ENCODE measurements at regions not wholly inside any gene's neighbourhood (a gene's known extent, or its start where the extent isn't known, plus 50 kb on each side); places are given as distances from the start of the nearest gene placed in this dataset.

DNA sequence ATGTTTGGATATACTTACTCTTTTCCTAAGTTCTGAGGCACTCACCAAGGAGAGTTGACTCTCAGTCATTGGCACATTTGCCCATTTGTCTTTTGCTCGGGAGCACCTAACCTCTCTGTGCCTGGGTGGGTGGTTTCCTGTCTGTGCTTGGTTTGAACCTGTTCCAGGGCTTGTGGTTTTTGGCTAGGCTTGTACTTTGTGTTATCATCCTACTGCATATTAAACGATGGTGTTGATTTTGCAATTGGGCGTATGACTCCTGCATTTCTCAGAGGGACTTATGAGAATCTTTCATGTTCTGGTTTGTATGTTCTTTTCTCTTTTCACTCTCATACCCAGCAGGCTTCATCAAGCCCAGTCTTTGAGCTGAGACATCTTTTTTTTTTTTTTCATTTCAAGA, 161.7 kb downstream of the BTC start:
- Mint-ChIP-seq H3K36me3 (no peaks in the 10 kb centered on the region), H3K27me3 (peaks cover 0 to 2% of the 10 kb centered on the region in 2 donors), H3K4me3 (peak overlapping the region in 6 of 8 donors; percentile 37 to 81 (median 56)), H3K27ac (peak overlapping the region in 3 of 7 donors; percentile 42 to 48 (median 48)), H3K9me3 (peaks cover 0 to 3% (median 0%) of the 10 kb centered on the region in 8 donors), H3K4me1 (peaks cover 8 to 29% (median 17%) of the 10 kb centered on the region in 4 donors)
- ChIA-PET POLR2A (ENCODE audit: partially characterized antibody) (no interaction called here), CTCF (ENCODE audit: partially characterized antibody) (no interaction called here)
- Histone ChIP-seq H3K27me3 (ENCODE audit: insufficient read depth, low read length) (no peaks in the 10 kb centered on the region), H3K9me3 (ENCODE audit: control insufficient read depth in 1 of 2, low read length in 2 of 2) (no peaks in the 10 kb centered on the region), H3K36me3 (ENCODE audit: insufficient read depth, low read length) (no peaks in the 10 kb centered on the region), H3K27ac (ENCODE audit: low read depth, low read length) (no peak overlapping the region), H3K4me1 (ENCODE audit: insufficient read depth, low read length) (peaks cover 15% of the 10 kb centered on the region), H3K4me3 (ENCODE audit: low read length in 2 of 2) (no peak overlapping the region)
- intact Hi-C loops (cut with micrococcal nuclease): no loop called here
- DNase-seq: peak; percentile 16 to 67 (median 42)

GRCh38 chr4:74635074-74635473, 159.2 kb downstream of the BTC start:
- H3K27ac ChIP-seq (ENCODE audit: low read depth, low read length): no peak overlapping the region
- Mint-ChIP-seq H3K27me3 (peaks cover 0 to 4% of the 10 kb centered on the region in 2 donors), H3K4me3 (no peak overlapping the region), H3K9me3 (peaks cover 0 to 3% (median 0%) of the 10 kb centered on the region in 8 donors), H3K27ac (no peak overlapping the region), H3K4me1 (peaks cover 7 to 24% (median 15%) of the 10 kb centered on the region in 4 donors), H3K36me3 (no peaks in the 10 kb centered on the region)
- no peaks in the 10 kb centered on the region for H3K27me3 ChIP-seq (ENCODE audit: insufficient read depth, low read length)
- intact Hi-C loops (cut with micrococcal nuclease): no loop called here
- no peaks in the 10 kb centered on the region for H3K36me3 ChIP-seq (ENCODE audit: insufficient read depth, low read length)
- no peaks in the 10 kb centered on the region for H3K9me3 ChIP-seq (ENCODE audit: control insufficient read depth in 1 of 2, low read length in 2 of 2)
- peaks cover 15% of the 10 kb centered on the region for H3K4me1 ChIP-seq (ENCODE audit: insufficient read depth, low read length)
- ChIA-PET CTCF (ENCODE audit: partially characterized antibody) (interaction anchor here (1.4 kb wide), 1 partner anchor 10 kb away, joined by 4 read pairs; no protein-coding TSS in a partner anchor), POLR2A (ENCODE audit: partially characterized antibody) (no interaction called here)
- H3K4me3 ChIP-seq (ENCODE audit: low read length in 2 of 2): no peak overlapping the region
- no peak for DNase-seq

DNA sequence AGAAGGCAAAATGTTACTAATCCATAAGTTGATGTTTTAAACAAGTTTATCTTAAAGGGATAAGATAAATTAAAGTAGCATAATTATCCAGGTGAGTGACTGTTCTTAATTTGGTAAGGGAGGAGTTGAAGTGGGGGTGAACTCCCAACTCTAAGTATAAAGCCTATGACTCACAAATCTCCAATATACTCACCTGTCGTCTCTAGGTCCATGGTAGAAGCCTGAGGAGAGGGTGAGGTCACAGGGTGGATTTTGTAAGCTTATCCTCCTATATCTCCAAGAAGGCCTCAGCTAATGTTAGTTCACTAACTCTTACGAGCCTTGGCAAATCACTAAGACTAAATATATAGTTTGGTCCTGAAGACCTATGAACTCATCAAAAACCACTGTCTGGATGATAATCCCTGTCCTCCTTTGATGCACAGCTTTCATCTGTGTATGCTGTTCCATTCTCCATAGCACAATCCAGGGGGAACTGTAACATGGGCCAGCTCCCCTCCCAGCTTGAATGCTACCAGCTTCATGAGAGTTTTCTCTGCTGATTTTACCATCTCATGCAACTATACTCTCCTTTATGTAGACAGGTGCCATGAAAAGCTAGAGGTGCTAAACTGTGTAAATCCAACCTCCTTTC, 158.7 kb downstream of the BTC start:
- no peak for DNase-seq
- ChIA-PET POLR2A (ENCODE audit: partially characterized antibody) (no interaction called here), CTCF (ENCODE audit: partially characterized antibody) (interaction anchor here (0.9 to 1.4 kb wide), 2 partner anchors 10 to 259 kb away, joined by 4 read pairs; no protein-coding TSS in a partner anchor)
- no peaks in the 10 kb centered on the region for H3K27me3 ChIP-seq (ENCODE audit: insufficient read depth, low read length)
- H3K4me3 ChIP-seq (ENCODE audit: low read length in 2 of 2): no peak overlapping the region
- peaks cover 7 to 24% (median 12%) of the 10 kb centered on the region in 4 donors for H3K4me1 Mint-ChIP-seq
- no peaks in the 10 kb centered on the region for H3K36me3 Mint-ChIP-seq
- H3K36me3 ChIP-seq (ENCODE audit: insufficient read depth, low read length): no peaks in the 10 kb centered on the region
- H3K27me3 Mint-ChIP-seq: peaks cover 0 to 8% of the 10 kb centered on the region in 2 donors
- intact Hi-C loops (cut with micrococcal nuclease): no loop called here
- H3K9me3 ChIP-seq (ENCODE audit: control insufficient read depth in 1 of 2, low read length in 2 of 2): no peaks in the 10 kb centered on the region
- peaks cover 0 to 3% (median 0%) of the 10 kb centered on the region in 8 donors for H3K9me3 Mint-ChIP-seq
- no peak overlapping the region for H3K27ac Mint-ChIP-seq
- H3K4me1 ChIP-seq (ENCODE audit: insufficient read depth, low read length): peaks cover 15% of the 10 kb centered on the region
- no peak overlapping the region for H3K27ac ChIP-seq (ENCODE audit: low read depth, low read length)
- H3K4me3 Mint-ChIP-seq: no peak overlapping the region

GRCh38 chr4:74638001-74638400, 156.3 kb downstream of the BTC start:
- Mint-ChIP-seq H3K9me3 (peaks cover 0 to 3% (median 0%) of the 10 kb centered on the region in 8 donors), H3K36me3 (no peaks in the 10 kb centered on the region), H3K4me3 (no peak overlapping the region), H3K4me1 (peaks cover 3 to 10% (median 5%) of the 10 kb centered on the region in 4 donors), H3K27ac (no peak overlapping the region), H3K27me3 (peaks cover 2 to 10% of the 10 kb centered on the region in 2 donors)
- intact Hi-C loops (cut with micrococcal nuclease): no loop called here
- no peak for DNase-seq
- no peaks in the 10 kb centered on the region for H3K9me3 ChIP-seq (ENCODE audit: control insufficient read depth in 1 of 2, low read length in 2 of 2)
- no peak overlapping the region for H3K27ac ChIP-seq (ENCODE audit: low read depth, low read length)
- no peaks in the 10 kb centered on the region for H3K27me3 ChIP-seq (ENCODE audit: insufficient read depth, low read length)
- peaks cover 6% of the 10 kb centered on the region for H3K4me1 ChIP-seq (ENCODE audit: insufficient read depth, low read length)
- no peak overlapping the region for H3K4me3 ChIP-seq (ENCODE audit: low read length in 2 of 2)
- no peaks in the 10 kb centered on the region for H3K36me3 ChIP-seq (ENCODE audit: insufficient read depth, low read length)
- ChIA-PET POLR2A (ENCODE audit: partially characterized antibody) (no interaction called here), CTCF (ENCODE audit: partially characterized antibody) (no interaction called here)

GRCh38 chr4:74638689-74639088, 155.6 kb downstream of the BTC start:
- ChIA-PET POLR2A (ENCODE audit: partially characterized antibody) (no interaction called here), CTCF (ENCODE audit: partially characterized antibody) (no interaction called here)
- Histone ChIP-seq H3K27me3 (ENCODE audit: insufficient read depth, low read length) (no peaks in the 10 kb centered on the region), H3K36me3 (ENCODE audit: insufficient read depth, low read length) (no peaks in the 10 kb centered on the region), H3K4me3 (ENCODE audit: low read length in 2 of 2) (no peak overlapping the region), H3K27ac (ENCODE audit: low read depth, low read length) (no peak overlapping the region), H3K9me3 (ENCODE audit: control insufficient read depth in 1 of 2, low read length in 2 of 2) (no peaks in the 10 kb centered on the region), H3K4me1 (ENCODE audit: insufficient read depth, low read length) (no peaks in the 10 kb centered on the region)
- no peak for DNase-seq
- H3K27ac Mint-ChIP-seq: no peak overlapping the region
- no peaks in the 10 kb centered on the region for H3K36me3 Mint-ChIP-seq
- H3K9me3 Mint-ChIP-seq: peaks cover 0 to 1% (median 0%) of the 10 kb centered on the region in 8 donors
- intact Hi-C loops (cut with micrococcal nuclease): no loop called here
- no peak overlapping the region for H3K4me3 Mint-ChIP-seq
- H3K4me1 Mint-ChIP-seq: peaks cover 0 to 3% (median 0%) of the 10 kb centered on the region in 4 donors
- peaks cover 2 to 10% of the 10 kb centered on the region in 2 donors for H3K27me3 Mint-ChIP-seq

DNA sequence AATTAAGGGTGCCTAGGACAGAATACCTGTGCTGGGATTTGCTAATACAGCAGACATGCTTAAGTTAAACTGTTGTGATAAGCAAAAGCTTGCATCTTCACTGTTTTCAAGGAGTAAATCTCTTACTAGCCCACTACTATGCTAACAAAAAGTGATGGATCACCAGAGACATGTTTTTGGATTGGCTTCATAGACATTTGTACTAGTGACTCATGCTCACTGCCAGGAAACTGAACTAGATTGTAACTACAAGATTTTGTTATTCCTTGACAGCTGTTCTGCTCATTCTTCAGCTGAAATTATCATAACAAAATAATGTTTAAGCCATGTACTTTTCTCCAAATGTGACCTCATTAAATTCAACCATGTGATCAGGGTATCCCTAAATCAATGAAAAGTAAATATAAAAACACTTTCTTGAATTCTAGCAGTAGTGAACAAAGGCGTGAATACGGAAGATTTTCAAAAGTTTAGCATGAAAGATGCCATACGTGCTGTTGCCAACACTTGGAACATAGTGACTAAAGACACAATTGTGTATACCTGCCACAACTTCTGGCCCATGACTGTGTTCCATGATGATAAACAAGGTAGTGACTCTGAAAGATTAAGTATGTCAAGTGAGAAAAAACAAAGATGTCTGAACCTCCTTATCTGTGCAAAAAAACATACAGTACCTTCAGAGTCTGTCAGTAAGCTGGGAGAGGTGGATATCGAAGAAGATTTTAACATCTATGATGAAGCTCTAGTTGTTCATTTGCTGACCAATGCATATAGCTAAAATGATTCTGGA, 154.0 kb downstream of the BTC start:
- intact Hi-C loops (cut with micrococcal nuclease): no loop called here
- Histone ChIP-seq H3K27ac (ENCODE audit: low read depth, low read length) (no peak overlapping the region), H3K4me1 (ENCODE audit: insufficient read depth, low read length) (no peaks in the 10 kb centered on the region), H3K4me3 (ENCODE audit: low read length in 2 of 2) (no peak overlapping the region), H3K9me3 (ENCODE audit: control insufficient read depth in 1 of 2, low read length in 2 of 2) (no peaks in the 10 kb centered on the region), H3K27me3 (ENCODE audit: insufficient read depth, low read length) (no peaks in the 10 kb centered on the region), H3K36me3 (ENCODE audit: insufficient read depth, low read length) (no peaks in the 10 kb centered on the region)
- Mint-ChIP-seq H3K36me3 (no peaks in the 10 kb centered on the region), H3K27me3 (peaks cover 2 to 10% of the 10 kb centered on the region in 2 donors), H3K4me3 (no peak overlapping the region), H3K27ac (no peak overlapping the region), H3K4me1 (no peaks in the 10 kb centered on the region), H3K9me3 (peaks cover 0 to 3% (median 0%) of the 10 kb centered on the region in 8 donors)
- no peak for DNase-seq
- ChIA-PET CTCF (ENCODE audit: partially characterized antibody) (no interaction called here), POLR2A (ENCODE audit: partially characterized antibody) (no interaction called here)

GRCh38 chr4:74642006-74642405, 152.3 kb downstream of the BTC start:
- POLR2A ChIA-PET (ENCODE audit: partially characterized antibody): no interaction called here
- no peaks in the 10 kb centered on the region for H3K36me3 Mint-ChIP-seq
- H3K4me1 ChIP-seq (ENCODE audit: insufficient read depth, low read length): no peaks in the 10 kb centered on the region
- H3K27ac ChIP-seq (ENCODE audit: low read depth, low read length): no peak overlapping the region
- H3K36me3 ChIP-seq (ENCODE audit: insufficient read depth, low read length): no peaks in the 10 kb centered on the region
- H3K27me3 ChIP-seq (ENCODE audit: insufficient read depth, low read length): no peaks in the 10 kb centered on the region
- intact Hi-C loops (cut with micrococcal nuclease): no loop called here
- no peaks in the 10 kb centered on the region for H3K9me3 ChIP-seq (ENCODE audit: control insufficient read depth in 1 of 2, low read length in 2 of 2)
- CTCF ChIA-PET (ENCODE audit: partially characterized antibody): no interaction called here
- peaks cover 0 to 3% (median 0%) of the 10 kb centered on the region in 8 donors for H3K9me3 Mint-ChIP-seq
- no peak overlapping the region for H3K4me3 Mint-ChIP-seq
- no peak for DNase-seq
- H3K4me1 Mint-ChIP-seq: no peaks in the 10 kb centered on the region
- H3K27me3 Mint-ChIP-seq: peaks cover 2 to 11% of the 10 kb centered on the region in 2 donors
- no peak overlapping the region for H3K27ac Mint-ChIP-seq
- H3K4me3 ChIP-seq (ENCODE audit: low read length in 2 of 2): no peak overlapping the region

Data from CD4-positive, alpha-beta memory T cell (primary cell).